Posterior cingulate gyrus (tissue), 11 donors: ENCODE measurements at regions not wholly inside any gene's neighbourhood (a gene's known extent, or its start where the extent isn't known, plus 50 kb on each side); places are given as distances from the start of the nearest gene placed in this dataset.
A peak's percentile ranks its signal among the peaks of the same experiment; 100 is the strongest.

Source experiments
- DNase-seq, 10 donors: peaks; one replicate each; pipeline versions ENCODE4 v3.0.0 to v3.0.0-alpha.2; 2020 to 2021; ENCODE audit warnings: mixed read lengths in 3 of 10
- intact Hi-C: fragments of 100-400 bp; cut with DNase I; formaldehyde crosslinking; loops from one replicate; pipeline ENCODE4 v1.15.1; 2023

DNA sequence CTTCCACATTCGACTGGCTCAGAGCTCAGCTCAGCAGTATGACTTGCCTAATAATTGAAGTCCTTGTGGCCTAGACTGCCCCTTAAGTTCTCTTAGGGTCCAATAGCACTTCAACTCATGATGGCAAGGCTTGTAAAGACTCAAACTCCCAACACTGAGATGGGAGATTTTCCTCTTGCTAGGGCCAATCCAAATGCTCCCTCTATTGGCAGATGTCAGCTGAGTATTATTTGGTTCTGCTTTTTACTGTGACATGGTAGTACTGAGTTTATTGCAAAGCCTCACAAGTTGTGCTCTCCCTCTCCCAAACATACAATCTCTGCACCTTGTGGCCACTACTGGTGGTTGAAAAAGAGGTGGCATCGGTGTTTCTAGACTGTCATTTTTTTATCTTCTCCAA, 164.2 kb downstream of the ALG10 start:
- intact Hi-C loops = no loop called here

DNA sequence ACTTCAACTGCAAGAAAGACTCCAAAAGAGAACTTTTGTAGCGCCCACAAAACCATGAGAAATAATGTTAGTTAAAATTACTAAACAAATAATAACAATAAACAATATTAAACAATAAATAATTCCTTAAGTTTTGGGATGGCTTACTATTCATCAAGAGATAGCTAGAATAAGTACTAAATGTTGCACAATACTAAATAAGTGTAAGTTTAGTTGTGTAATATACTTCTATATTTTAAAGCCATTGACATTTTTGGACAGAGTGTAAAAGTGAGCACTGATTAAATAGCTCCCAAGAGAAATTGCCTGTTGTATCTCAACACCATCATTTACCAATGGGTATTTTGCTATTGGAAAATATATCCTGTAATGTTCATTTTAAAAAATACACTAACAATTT, 166.7 kb downstream of the ALG10 start:
- intact Hi-C loops = no loop called here
- no peak for DNase-seq

More for the DNA sequence above, 164.2 kb downstream of the ALG10 start:
- peak in 1 of 10 donors; percentile 17 for DNase-seq

DNA sequence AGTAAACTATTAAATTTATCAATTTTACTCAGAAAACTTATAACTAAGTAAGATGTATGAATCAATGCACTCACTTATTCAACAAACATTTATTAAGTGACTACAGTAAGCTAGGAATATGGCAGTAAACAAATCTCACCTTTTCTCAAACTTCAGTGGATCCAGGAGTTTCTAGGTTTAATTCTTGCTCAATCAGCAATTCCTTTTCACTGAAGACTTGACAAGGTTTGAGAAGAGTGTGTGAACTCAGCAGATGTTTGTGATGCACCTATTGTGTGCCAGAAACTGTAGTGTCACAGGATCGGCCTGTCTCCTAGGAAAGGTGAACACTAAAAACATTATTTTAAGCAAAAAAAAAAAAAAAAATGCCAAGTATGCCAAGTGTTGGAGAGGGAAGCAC, 167.8 kb downstream of the ALG10 start:
- intact Hi-C loops = no loop called here
- no peak for DNase-seq

DNA sequence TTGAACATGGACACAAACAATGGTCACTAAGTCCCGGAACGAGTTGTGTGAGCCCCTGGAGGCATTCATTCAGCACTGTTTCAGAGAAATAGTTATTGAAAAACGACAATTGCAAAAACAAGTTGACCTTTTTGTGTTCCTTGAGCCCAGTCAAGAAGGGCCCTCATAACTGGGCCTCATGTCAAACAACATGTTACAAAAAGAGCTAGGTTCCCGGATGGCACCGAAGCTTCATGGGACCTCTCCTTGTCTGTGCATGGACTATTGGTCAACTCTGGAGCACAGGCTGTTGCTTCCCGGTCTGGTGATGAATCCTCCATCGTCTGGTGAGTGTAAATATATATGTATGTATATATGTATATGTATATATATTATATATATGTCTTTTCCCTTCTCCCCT, 176.6 kb downstream of the ALG10 start:
- DNase-seq = no peak
- intact Hi-C loops = no loop called here

- intact Hi-C loops = no loop called here
- no peak for DNase-seq
These were observed 181.7 kb downstream of the ALG10 start for GRCh38 chr12:34203866-34204620.

DNA sequence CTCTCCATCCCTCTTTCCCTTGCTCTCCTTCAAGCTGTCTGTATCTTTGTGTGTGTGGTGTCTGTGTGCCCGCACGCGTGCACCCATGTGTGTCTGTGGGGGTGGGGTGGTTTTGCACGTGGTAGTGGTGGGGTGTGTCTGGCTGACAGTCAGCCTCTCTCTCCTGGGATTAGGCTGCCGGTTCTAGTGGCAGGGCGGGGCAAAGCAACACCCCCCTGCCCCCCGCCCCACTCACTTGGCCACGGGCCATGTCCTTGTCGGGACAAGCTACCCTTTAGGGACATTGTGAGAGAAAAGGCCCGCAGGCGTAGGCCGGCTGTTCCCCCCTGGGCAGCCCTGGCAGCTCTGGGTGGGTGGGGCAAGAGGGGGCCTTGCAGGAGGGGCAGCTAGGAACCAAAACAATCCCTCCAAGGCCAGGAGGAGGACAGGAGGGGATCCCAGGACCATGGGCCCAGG, 182.6 kb downstream of the ALG10 start:
- no peak for DNase-seq

GRCh38 chr12:34205401-34205800, 183.1 kb downstream of the ALG10 start:
- intact Hi-C loops = no loop called here
- DNase-seq = no peak

More for the DNA sequence above, 182.6 kb downstream of the ALG10 start:
- intact Hi-C loops = no loop called here

DNA sequence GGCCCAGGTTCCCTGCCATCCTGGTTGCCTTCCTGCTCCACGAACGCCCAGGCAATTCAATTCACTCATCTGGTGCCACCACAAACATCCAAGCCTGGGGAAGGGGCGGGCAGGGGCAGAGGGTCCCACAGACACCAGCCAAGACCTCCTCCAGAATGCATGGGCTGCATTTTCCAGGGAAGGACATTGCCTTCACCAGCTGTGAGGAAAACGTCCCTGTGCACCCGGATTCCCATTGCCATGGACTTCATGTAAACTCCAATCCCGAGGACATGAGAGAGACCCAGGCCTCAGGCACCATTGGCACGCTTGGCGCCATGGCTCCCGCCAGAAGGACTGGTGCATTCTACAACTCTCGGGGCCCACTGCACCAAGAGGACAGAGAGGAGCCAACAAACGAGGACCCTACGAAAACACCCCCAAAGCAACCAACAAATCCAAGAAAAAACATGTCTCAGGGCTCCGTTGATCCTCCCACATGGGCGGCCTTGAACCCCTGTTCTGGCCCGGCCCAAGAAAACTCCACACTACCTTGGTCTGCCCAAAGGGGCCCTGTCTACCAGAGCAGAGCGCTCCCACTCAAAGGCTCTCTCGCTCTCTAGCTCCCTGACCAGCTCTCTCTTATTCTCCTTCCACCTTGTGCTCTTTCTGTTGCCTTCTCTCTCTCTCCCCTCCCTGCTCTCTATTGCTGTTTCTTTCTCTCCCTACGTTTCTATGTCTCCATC, 183.9 kb downstream of the ALG10 start:
- intact Hi-C loops = no loop called here
- DNase-seq = peak in 2 of 10 donors; percentile 47 to 70

DNA sequence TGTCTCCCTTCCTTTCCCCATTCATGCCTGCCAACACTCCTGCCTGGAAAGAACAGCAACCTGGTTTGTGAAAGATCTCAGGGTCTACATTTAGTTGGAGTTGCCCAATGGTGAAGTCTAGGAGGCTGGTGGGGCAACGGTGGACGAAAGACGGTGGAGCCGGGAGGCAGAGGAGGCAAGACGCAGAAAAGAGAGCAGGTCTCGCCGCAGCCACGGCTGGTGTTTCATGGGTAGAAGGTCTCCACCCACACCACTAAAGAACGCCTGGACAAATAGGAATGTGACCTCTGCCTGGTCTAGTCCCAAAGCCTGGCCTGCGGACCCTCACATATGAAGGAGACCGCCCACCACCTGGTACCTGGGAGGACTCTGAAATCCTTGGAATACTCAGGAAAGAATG, 185.6 kb downstream of the ALG10 start:
- intact Hi-C loops = no loop called here
- DNase-seq = peak in 1 of 10 donors; percentile 67

- DNase-seq = peak in 2 of 10 donors; percentile 59 to 71
- intact Hi-C loops = no loop called here
These were observed 186.3 kb downstream of the ALG10 start for GRCh38 chr12:34208331-34209258.

DNA sequence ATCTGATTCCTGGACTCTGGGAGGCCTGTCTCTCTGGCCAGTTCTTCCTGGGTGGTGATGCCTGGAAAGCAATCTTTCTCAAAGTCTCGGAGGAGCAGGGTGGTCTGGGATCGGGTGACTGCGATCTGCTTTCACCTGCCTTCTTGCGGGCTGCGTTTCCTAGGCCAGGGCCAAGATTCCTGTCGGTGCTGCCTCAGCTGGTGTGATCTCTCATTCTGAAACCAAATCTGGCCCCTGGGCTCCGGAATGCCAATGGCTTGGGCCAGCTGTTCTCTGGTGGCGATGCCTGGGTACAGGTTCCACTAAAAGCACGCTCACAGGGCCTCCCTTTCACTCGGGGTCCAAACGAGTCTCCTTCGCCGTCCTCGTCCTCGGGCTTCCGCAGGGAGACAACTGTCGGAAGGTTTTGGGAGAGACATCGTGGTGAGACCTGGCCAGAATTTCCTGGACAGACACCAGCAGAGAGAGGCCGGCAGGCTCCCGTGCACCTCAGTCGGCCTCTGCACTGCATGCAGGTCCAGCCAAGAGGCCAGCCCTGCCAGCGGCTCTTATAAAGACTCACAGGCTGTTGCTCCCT, 187.1 kb downstream of the ALG10 start:
- intact Hi-C loops = no loop called here
- peak in 2 of 10 donors; percentile 57 to 63 for DNase-seq

DNA sequence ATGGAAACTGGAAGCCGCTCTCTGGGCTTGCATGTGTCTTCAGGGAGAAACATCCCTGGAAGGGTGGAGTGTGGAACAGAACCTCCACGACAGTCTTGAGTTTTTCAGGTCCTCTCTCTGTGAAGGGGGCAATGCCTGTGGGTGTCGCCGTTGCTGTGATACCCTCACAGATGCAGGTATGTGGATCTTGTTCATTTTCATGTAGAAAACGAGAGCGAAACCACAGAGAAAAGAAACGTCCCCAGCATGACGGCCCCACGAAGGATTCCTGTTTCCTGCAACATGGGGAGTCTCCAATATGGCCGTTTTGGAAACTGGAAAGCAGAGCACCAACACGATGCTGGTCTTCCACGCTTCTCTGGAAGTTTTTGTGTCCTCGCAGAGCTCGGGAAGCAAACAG, 187.9 kb downstream of the ALG10 start:
- intact Hi-C loops = loop anchor here (10.0 kb wide), 1 partner anchor 175 kb away; no protein-coding TSS in a partner anchor
- DNase-seq = no peak

GRCh38 chr12:34210689-34211530, 188.6 kb downstream of the ALG10 start:
- intact Hi-C loops = loop anchor here (10.0 kb wide), 1 partner anchor 176 kb away; no protein-coding TSS in a partner anchor
- DNase-seq = peak in 1 of 10 donors; percentile 47

GRCh38 chr12:34212651-34213050, 190.4 kb downstream of the ALG10 start:
- DNase-seq = no peak
- intact Hi-C loops = loop anchor here (10.0 kb wide), 1 partner anchor 178 kb away; no protein-coding TSS in a partner anchor

DNA sequence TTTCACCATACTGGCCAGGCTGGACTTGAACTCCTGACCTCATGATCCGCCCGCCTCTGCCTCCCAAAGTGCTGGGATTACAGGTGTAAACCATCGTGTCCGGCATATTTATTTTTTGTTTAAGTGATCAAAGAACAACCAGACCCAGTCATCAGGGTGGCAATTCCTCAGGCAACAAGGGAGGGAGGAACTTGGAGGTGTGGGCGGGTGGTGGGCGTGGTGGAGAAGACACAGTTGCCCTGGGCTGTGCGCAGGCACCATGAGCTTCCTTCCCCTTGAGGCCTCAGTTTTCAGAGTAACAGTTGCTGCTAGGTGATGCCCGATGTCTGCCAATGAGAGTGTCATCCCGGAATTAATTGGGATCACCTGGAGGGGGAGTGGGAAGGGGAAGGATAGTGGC, 191.7 kb downstream of the ALG10 start:
- DNase-seq = no peak
- intact Hi-C loops = loop anchor here (10.0 kb wide), 1 partner anchor 179 kb away; no protein-coding TSS in a partner anchor

GRCh38 chr12:34215213-34215892, 193.1 kb downstream of the ALG10 start:
- intact Hi-C loops = loop anchor here (5.0 to 10.0 kb wide), 2 partner anchors 93 to 181 kb away; no protein-coding TSS in a partner anchor
- no peak for DNase-seq

DNA sequence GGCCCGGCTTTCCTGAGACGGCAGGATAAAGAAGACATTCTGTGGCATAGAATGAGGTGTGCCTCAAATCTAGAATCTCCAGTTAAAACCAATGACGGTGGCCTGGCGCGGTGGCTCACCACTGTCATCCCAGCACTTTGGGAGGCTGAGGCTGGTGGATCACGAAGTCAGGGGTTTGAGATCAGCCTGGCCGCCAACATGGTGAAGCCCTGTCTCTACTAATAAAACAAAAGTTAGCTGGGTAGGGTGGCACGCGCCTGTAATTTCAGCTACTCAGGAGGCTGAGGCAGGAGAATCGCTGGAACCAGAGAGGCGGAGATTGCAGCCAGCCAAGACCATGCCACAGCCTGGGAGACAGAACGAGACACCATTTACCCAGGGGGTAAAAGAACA, 193.6 kb downstream of the ALG10 start:
- DNase-seq = no peak
- intact Hi-C loops = loop anchor here (5.0 to 10.0 kb wide), 2 partner anchors 94 to 181 kb away; no protein-coding TSS in a partner anchor

- no peak for DNase-seq
- intact Hi-C loops = loop anchor here (5.0 to 10.0 kb wide), 2 partner anchors 95 to 183 kb away; no protein-coding TSS in a partner anchor
These were observed 195.4 kb downstream of the ALG10 start for GRCh38 chr12:34217660-34218059.
